Activated B cell treated with CpG ODN at 0.5 μM for 24 hours (primary cell): ENCODE measurements at regions not wholly inside any gene's neighbourhood (a gene's known extent, or its start where the extent isn't known, plus 50 kb on each side); places are given as distances from the start of the nearest gene placed in this dataset.
"Not testable (repeated sequence)": the region's sequence is repeated elsewhere in the genome, so short reads cannot be mapped to it uniquely, and the experiment has no call there.

Experiments used
- ATAC-seq: fragments of 200-7000 bp; cut with Tn5 transposase; one replicate; pipeline ENCODE4 v1.10.0; 2021; ENCODE audit warnings: low read depth, mild to moderate bottlenecking, moderate library complexity
- CTCF ChIA-PET: fragments of 350-600 bp; sonication (Branson Sonifier 250); formaldehyde crosslinking; loops from one replicate; lab custom pipeline; 2021; ENCODE audit warnings: antibody characterized with exemption; lab: Charles Lee
- POLR2A ChIA-PET: fragments of 350-600 bp; sonication (Branson Sonifier 250); formaldehyde crosslinking; loops from one replicate; lab custom pipeline; 2021; ENCODE audit warnings: antibody characterized with exemption; lab: Charles Lee
- DNase-seq: peaks from one replicate; pipeline ENCODE4 v3.0.0; 2022
- H3K27ac Mint-ChIP-seq: one replicate; pipeline ENCODE4 v1.8.0; 2020; ENCODE audit warnings: mixed read lengths
- H3K27me3 Mint-ChIP-seq: one replicate; pipeline ENCODE4 v1.8.0; 2021; ENCODE audit warnings: mixed read lengths
- H3K36me3 Mint-ChIP-seq: one replicate; pipeline ENCODE4 v1.8.0; 2021; ENCODE audit warnings: low read depth, mixed read lengths
- H3K4me1 Mint-ChIP-seq: one replicate; pipeline ENCODE4 v1.8.0; 2021; ENCODE audit warnings: mixed read lengths
- H3K4me3 Mint-ChIP-seq: one replicate; pipeline ENCODE4 v1.8.0; 2020; ENCODE audit warnings: mild to moderate bottlenecking, mixed read lengths
- H3K9me3 Mint-ChIP-seq: one replicate; pipeline ENCODE4 v1.8.0; 2020; ENCODE audit warnings: mixed read lengths
- intact Hi-C: fragments of 100-400 bp; cut with micrococcal nuclease; formaldehyde crosslinking; loops from one replicate; pipeline ENCODE4 v1.15.1; 2024
- TF ChIP-seq, protein P1 (sequence below): fragments of 200-600 bp; IDR thresholded peaks from one replicate; pipeline ENCODE4 v1.8.0; 2022; ENCODE audit warnings: antibody characterized with exemption, mild to moderate bottlenecking

DNA sequence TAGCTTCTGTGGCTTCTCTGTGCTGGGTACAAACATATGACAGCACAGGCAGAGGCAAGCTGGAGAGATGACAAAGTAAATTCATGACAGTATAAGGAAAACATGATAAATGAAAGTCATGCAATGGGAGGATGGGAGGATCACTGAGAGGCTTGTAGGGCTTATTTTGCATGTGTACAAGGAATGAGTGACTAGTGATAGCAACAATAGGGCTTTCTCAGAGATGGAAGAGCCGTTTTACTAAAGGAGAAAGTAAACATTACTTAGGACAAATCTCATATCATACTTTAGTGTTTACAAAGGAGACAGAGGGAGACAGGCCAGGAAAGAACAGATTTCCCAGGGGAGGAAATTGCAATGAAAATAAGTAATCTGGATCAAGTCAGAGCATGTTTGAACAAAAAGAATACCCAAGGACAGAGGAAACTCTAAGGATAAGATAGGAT lies 82.5 kb upstream of the RBMS1 start:
- ChIA-PET POLR2A (no interaction called here), CTCF (no interaction called here)
- intact Hi-C loops = no loop called here
- Mint-ChIP-seq H3K4me1 (no peaks in the 10 kb centered on the region), H3K36me3 (no peaks in the 10 kb centered on the region), H3K27ac (no peak overlapping the region), H3K4me3 (no peak overlapping the region), H3K27me3 (no peaks in the 10 kb centered on the region), H3K9me3 (peaks cover 4% of the 10 kb centered on the region)
- DNase-seq (no peak), ATAC-seq (no peak)
- TF ChIP-seq, protein P1, sequence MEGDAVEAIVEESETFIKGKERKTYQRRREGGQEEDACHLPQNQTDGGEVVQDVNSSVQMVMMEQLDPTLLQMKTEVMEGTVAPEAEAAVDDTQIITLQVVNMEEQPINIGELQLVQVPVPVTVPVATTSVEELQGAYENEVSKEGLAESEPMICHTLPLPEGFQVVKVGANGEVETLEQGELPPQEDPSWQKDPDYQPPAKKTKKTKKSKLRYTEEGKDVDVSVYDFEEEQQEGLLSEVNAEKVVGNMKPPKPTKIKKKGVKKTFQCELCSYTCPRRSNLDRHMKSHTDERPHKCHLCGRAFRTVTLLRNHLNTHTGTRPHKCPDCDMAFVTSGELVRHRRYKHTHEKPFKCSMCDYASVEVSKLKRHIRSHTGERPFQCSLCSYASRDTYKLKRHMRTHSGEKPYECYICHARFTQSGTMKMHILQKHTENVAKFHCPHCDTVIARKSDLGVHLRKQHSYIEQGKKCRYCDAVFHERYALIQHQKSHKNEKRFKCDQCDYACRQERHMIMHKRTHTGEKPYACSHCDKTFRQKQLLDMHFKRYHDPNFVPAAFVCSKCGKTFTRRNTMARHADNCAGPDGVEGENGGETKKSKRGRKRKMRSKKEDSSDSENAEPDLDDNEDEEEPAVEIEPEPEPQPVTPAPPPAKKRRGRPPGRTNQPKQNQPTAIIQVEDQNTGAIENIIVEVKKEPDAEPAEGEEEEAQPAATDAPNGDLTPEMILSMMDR = no peak

DNA sequence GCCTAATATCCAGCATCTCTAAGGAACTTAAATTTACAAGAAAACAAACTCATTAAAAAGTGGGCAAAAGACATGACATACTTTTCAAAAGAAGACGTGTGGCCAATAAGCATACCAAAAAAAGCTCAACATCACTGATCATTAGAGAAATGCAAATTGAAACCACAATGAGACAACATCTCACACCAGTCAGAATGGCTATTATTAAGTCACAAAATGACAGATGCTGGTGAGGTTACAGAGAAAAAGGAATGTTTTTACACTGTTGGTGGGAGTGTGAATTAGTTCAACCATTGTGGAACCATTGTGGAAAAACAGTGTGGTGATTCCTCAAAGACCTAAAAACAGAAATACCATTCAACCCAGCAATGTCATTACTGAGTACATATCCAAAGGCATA lies 83.5 kb upstream of the RBMS1 start:
- H3K9me3 Mint-ChIP-seq, H3K4me3 Mint-ChIP-seq, H3K27ac Mint-ChIP-seq, H3K4me1 Mint-ChIP-seq, CTCF ChIA-PET, intact Hi-C loops, H3K27me3 Mint-ChIP-seq, H3K36me3 Mint-ChIP-seq, DNase-seq, ATAC-seq, POLR2A ChIA-PET: not testable (repeated sequence)

DNA sequence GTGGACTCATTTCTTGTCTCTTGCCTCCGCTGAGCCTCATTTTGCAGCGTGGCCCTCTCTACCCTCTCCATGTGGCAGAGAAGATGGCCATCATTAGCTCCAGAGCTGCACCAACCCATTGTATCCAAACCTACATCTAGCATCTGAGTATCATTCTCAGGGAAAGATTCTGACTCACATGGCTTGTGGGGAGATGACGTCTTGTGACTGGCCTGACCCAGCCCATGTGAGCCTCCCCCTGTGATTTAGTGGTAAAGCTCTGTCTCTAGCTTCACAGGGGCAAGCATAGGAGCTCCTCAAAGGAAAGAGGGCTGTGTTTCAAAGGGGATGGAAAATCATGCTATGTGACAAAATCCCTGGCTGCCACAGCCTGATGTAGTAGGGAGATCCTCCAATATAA lies 87.4 kb upstream of the RBMS1 start:
- Mint-ChIP-seq H3K4me1 (no peaks in the 10 kb centered on the region), H3K27me3 (no peaks in the 10 kb centered on the region), H3K36me3 (no peaks in the 10 kb centered on the region), H3K27ac (no peak overlapping the region), H3K9me3 (no peaks in the 10 kb centered on the region), H3K4me3 (no peak overlapping the region)
- DNase-seq (no peak), ATAC-seq (no peak)
- ChIA-PET POLR2A (no interaction called here), CTCF (no interaction called here)
- intact Hi-C loops = no loop called here
- TF ChIP-seq, protein P1 = no peak

DNA sequence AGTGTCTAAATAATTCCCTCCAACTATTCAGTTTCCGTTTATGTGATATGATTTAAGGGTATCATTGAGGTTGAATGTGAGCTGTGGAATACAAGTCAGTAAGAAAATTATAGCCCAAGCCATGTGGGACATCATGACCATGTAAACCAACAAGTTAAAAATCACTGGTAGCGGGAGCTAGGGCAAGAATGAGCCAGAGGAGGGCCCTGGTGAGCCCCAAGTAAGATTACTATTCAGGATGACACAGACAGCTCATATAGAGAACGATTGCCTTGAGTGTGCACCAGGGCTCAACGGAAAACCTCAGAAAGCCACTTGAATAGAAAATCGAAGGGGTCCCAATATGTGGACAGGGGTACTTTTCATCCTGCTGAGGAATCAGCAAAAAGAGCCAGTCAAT lies 87.8 kb upstream of the RBMS1 start:
- Mint-ChIP-seq H3K9me3 (no peaks in the 10 kb centered on the region), H3K36me3 (no peaks in the 10 kb centered on the region), H3K27ac (no peak overlapping the region), H3K27me3 (no peaks in the 10 kb centered on the region), H3K4me3 (no peak overlapping the region), H3K4me1 (no peaks in the 10 kb centered on the region)
- ChIA-PET POLR2A (no interaction called here), CTCF (no interaction called here)
- intact Hi-C loops = no loop called here
- ATAC-seq (no peak), DNase-seq (no peak)
- TF ChIP-seq, protein P1 = no peak

DNA sequence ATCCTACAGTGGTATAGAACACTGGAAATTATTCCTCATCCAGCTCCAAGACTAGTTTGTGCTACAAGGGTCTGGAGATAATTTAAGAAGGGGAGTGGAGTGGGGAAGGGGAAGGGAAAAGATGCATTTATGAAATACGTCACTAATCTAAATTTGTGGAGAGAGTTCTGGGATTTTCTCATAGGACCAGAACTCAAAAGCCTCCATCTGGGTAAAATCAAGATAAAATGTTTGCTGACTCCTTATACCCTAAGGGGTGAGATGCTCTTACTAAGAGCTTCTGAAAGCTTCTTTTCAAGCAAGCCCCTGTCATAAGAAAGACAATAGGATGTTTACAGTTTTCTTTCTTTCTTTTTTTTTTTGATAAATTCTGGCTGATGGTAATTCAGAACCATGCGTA lies 88.5 kb upstream of the RBMS1 start:
- intact Hi-C loops = no loop called here
- H3K4me1 Mint-ChIP-seq = no peaks in the 10 kb centered on the region
- no peak for DNase-seq
- ATAC-seq = no peak
- no peaks in the 10 kb centered on the region for H3K9me3 Mint-ChIP-seq
- H3K36me3 Mint-ChIP-seq = no peaks in the 10 kb centered on the region
- POLR2A ChIA-PET = no interaction called here
- H3K27ac Mint-ChIP-seq = no peak overlapping the region
- CTCF ChIA-PET = no interaction called here
- TF ChIP-seq, protein P1 = no peak
- no peaks in the 10 kb centered on the region for H3K27me3 Mint-ChIP-seq
- H3K4me3 Mint-ChIP-seq = no peak overlapping the region

DNA sequence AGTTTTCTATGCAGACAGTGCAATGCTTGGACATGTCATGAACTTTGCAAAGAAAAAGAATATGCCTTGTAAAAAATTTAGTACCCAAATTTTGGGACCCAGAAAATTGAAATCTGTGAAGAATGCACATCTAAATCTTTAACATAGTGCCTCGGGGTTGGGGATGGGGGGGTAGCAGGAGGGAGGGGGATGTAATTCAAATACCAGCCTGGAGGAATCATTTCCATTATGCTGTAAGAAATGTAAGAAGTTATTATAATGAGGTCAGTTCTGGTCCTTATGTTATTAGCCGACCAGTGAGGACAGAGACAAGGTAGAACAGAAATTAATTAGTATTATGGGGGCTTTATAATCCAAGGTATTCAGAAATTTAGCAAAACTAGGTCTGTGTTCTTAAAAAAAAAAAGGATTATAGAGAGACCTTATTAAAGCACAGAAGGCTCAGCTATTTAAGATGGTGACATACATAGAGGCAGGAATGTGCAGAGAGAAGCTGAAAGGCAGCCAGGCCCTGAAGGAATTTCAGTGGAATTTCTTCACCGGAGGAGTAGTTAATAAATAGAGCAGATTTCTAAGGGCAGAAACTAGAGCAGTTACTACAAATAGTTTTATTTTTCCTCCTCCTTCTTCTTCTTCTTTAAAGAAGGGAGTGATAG lies 89.0 kb upstream of the RBMS1 start:
- Mint-ChIP-seq H3K4me1 (no peaks in the 10 kb centered on the region), H3K27me3 (no peaks in the 10 kb centered on the region), H3K36me3 (no peaks in the 10 kb centered on the region), H3K27ac (no peak overlapping the region), H3K9me3 (no peaks in the 10 kb centered on the region), H3K4me3 (no peak overlapping the region)
- no peak for DNase-seq
- ChIA-PET POLR2A (no interaction called here), CTCF (no interaction called here)
- intact Hi-C loops = no loop called here
- ATAC-seq = no peak
- TF ChIP-seq, protein P1 = no peak
